Endothelial cell of umbilical vein (primary cell): ENCODE measurements at regions not wholly inside any gene's neighbourhood (a gene's known extent, or its start where the extent isn't known, plus 50 kb on each side); places are given as distances from the start of the nearest gene placed in this dataset.

Experiments used
- BruUV-seq: library from RNA; stranded (reverse); fragments of 400-500 nt; replicated peaks from 2 replicates; lab custom pipeline; 2021; lab: Mats Ljungman, UMichigan
- CTCF ChIA-PET: fragments of 300-600, 350-600 bp; sonication (Branson Sonifier 250); formaldehyde crosslinking; loops from one replicate; lab custom pipeline; 2021; ENCODE audit warnings: antibody characterized with exemption, inconsistent platforms; lab: Charles Lee
- POLR2A ChIA-PET: fragments of 300-600, 350-600 bp; sonication (Branson Sonifier 250); formaldehyde crosslinking; loops from one replicate; lab custom pipeline; 2021; ENCODE audit warnings: antibody characterized with exemption, inconsistent platforms; lab: Charles Lee
- DNase-seq: peaks from one replicate; pipeline ENCODE4 v3.0.0-alpha.2; 2011; ENCODE audit warnings: low read depth, low spot score
- FAIRE-seq: peaks from 2 replicates; lab custom pipeline; 2011; peaks lifted over from hg19 to GRCh38; lab: Jason Lieb, UNC
- H2AFZ ChIP-seq: 2 replicates; pipeline ENCODE4 v1.6.0; 2012; ENCODE audit warnings: low read depth, low read length, control low read depth, inconsistent platforms
- H3K27ac ChIP-seq: 2 replicates; pipeline ENCODE4 v1.5.1; 2011; ENCODE audit warnings: low read depth, mild to moderate bottlenecking, control low read depth, low read length, moderate library complexity; ENCODE audit not compliant: insufficient read depth
- H3K27me3 ChIP-seq, 2 experiments: 2 replicates each; pipeline versions ENCODE4 v1.6.0 to v1.6.1; 2011; ENCODE audit warnings: low read length in 2 of 2, mixed read lengths in 1 of 2; ENCODE audit not compliant: control insufficient read depth in 2 of 2, insufficient read depth in 2 of 2
- H3K36me3 ChIP-seq, 2 experiments: 2 replicates in 1 of 2; 3 replicates in 1 of 2; pipeline ENCODE4 v1.5.1; 2011; ENCODE audit warnings: low read length in 2 of 2, mild to moderate bottlenecking in 1 of 2, moderate library complexity in 1 of 2; ENCODE audit not compliant: control insufficient read depth in 2 of 2, insufficient read depth in 2 of 2; ENCODE audit errors: extremely low read depth in 1 of 2
- H3K4me1 ChIP-seq: 3 replicates; pipeline ENCODE4 v1.5.1; 2011; ENCODE audit warnings: mild to moderate bottlenecking, low read length; ENCODE audit not compliant: control insufficient read depth, insufficient read depth; ENCODE audit errors: extremely low read depth
- H3K4me2 ChIP-seq: 2 replicates; pipeline ENCODE4 v1.6.1; 2011; ENCODE audit warnings: low read length, control low read depth, mixed read lengths; ENCODE audit not compliant: insufficient read depth
- H3K4me3 ChIP-seq, 3 experiments: fragments of 200-600 bp in 1 of 3; sonication (generic), shearing (Covaris generic) in 1 of 3; replicated peaks in 1 of 3; 2 replicates each; pipeline ENCODE4 v1.5.1; 2011 to 2016; ENCODE audit warnings: control low read depth in 3 of 3, low read length in 3 of 3, mild to moderate bottlenecking in 2 of 3, inconsistent platforms in 1 of 3, low read depth in 1 of 3, moderate library complexity in 1 of 3; ENCODE audit not compliant: insufficient read depth in 1 of 3
- H3K79me2 ChIP-seq: 2 replicates; pipeline ENCODE4 v1.6.0; 2012; ENCODE audit warnings: low read length, inconsistent platforms; ENCODE audit not compliant: control insufficient read depth, insufficient read depth
- H3K9ac ChIP-seq: replicated peaks from 2 replicates; pipeline ENCODE3; 2011; ENCODE audit warnings: low read length, control low read depth; ENCODE audit not compliant: insufficient read depth; ENCODE audit errors: extremely low read depth
- H3K9me1 ChIP-seq: replicated peaks from 3 replicates; pipeline ENCODE4 v1.6.0; 2011; ENCODE audit warnings: mild to moderate bottlenecking, low read length; ENCODE audit not compliant: control insufficient read depth, insufficient read depth; ENCODE audit errors: extremely low read depth
- H3K9me3 ChIP-seq: replicated peaks from 2 replicates; pipeline ENCODE4 v1.5.1; 2012; ENCODE audit warnings: low read length, inconsistent platforms; ENCODE audit not compliant: control insufficient read depth, insufficient read depth
- H4K20me1 ChIP-seq: replicated peaks from 2 replicates; pipeline ENCODE3; 2011; ENCODE audit warnings: mild to moderate bottlenecking, low read length; ENCODE audit not compliant: control insufficient read depth, insufficient read depth; ENCODE audit errors: extremely low read depth
- CTCF ChIP-seq, 2 donors: IDR thresholded peaks; 1 replicate in 1 of 2; 2 replicates in 1 of 2; pipeline ENCODE4 v1.5.1; 2011; ENCODE audit warnings: low read length in 2 of 2, mild to moderate bottlenecking in 2 of 2, moderate library complexity in 2 of 2, control low read depth in 1 of 2, inconsistent platforms in 1 of 2, low read depth in 1 of 2; ENCODE audit not compliant: insufficient read depth in 1 of 2; ENCODE audit errors: extremely low read depth in 1 of 2
- EZH2 ChIP-seq: IDR thresholded peaks from 2 replicates; pipeline ENCODE4 v1.6.1; 2012; ENCODE audit warnings: borderline replicate concordance, low read depth, mild to moderate bottlenecking, moderate library complexity, low read length, inconsistent platforms; ENCODE audit not compliant: severe bottlenecking
- FOS ChIP-seq: IDR thresholded peaks from 2 replicates; pipeline ENCODE4 v1.6.1; 2011; ENCODE audit warnings: mild to moderate bottlenecking, low read length, moderate library complexity, borderline replicate concordance; ENCODE audit not compliant: insufficient read depth
- GATA2 ChIP-seq: IDR thresholded peaks from 2 replicates; pipeline ENCODE4 v1.7.0; 2011; ENCODE audit warnings: low read depth, mild to moderate bottlenecking, moderate library complexity, mixed read lengths, low read length; ENCODE audit not compliant: insufficient read length, insufficient read depth
- JUN ChIP-seq: IDR thresholded peaks from 2 replicates; pipeline ENCODE4 v1.6.1; 2011; ENCODE audit warnings: borderline replicate concordance, low read depth; ENCODE audit not compliant: insufficient read length, insufficient read depth
- MAX ChIP-seq: IDR thresholded peaks from 2 replicates; pipeline ENCODE4 v1.6.1; 2011; ENCODE audit not compliant: insufficient read depth, insufficient read length
- MYC ChIP-seq: IDR thresholded peaks from one replicate; pipeline ENCODE4 v1.6.1; 2011; ENCODE audit warnings: mild to moderate bottlenecking, low read depth, low read length
- POLR2A ChIP-seq: IDR thresholded peaks from 2 replicates; pipeline ENCODE4 v1.6.1; 2012; ENCODE audit warnings: low read depth, mild to moderate bottlenecking, control low read depth, low read length
- POLR2AphosphoS5 ChIP-seq: IDR thresholded peaks from 2 replicates; pipeline ENCODE4 v1.6.1; 2012; ENCODE audit warnings: low read depth, mild to moderate bottlenecking, control low read depth, low read length, moderate library complexity; ENCODE audit not compliant: insufficient read depth
- dilution Hi-C: fragments of 300-500 bp; cut with MboI; formaldehyde crosslinking; loops from one replicate; pipeline ENCODE4 v1.15.0; 2019; ENCODE audit warnings: low sequenced_read_pairs; ENCODE audit not compliant: extremely low pct_ligation_motif_present
- intact Hi-C: fragments of 100-400 bp; cut with micrococcal nuclease; formaldehyde crosslinking; loops from one replicate; pipeline ENCODE4 v1.10.0; 2022

- BruUV-seq = no TSS peak
- H3K9me3 ChIP-seq = no peaks in the 10 kb centered on the region
- FAIRE-seq (no peak), DNase-seq (no peak)
- H3K4me2 ChIP-seq = no peak overlapping the region
- H3K9me1 ChIP-seq = no peaks in the 10 kb centered on the region
- H3K27ac ChIP-seq = no peak overlapping the region
- TF ChIP-seq MYC (no peak), POLR2AphosphoS5 (no peak), GATA2 (no peak), POLR2A (no peak), MAX (no peak), JUN (no peak)
- dilution Hi-C loops (no loop called here), intact Hi-C loops (no loop called here)
- H2AFZ ChIP-seq = no peak overlapping the region
- H3K27me3 ChIP-seq = no peaks in the 10 kb centered on the region
- H3K4me1 ChIP-seq = no peaks in the 10 kb centered on the region
- CTCF ChIA-PET = no interaction called here
- H4K20me1 ChIP-seq = no peaks in the 10 kb centered on the region
- POLR2A ChIA-PET = no interaction called here
- no peaks in the 10 kb centered on the region for H3K36me3 ChIP-seq
- H3K79me2 ChIP-seq = no peaks in the 10 kb centered on the region
- no peak overlapping the region for H3K4me3 ChIP-seq
- no peak overlapping the region for H3K9ac ChIP-seq
Observed at GRCh38 chr10:118809357-118810220, 54.8 kb upstream of the CACUL1 start.

- no peaks in the 10 kb centered on the region for H3K27me3 ChIP-seq
- no peak overlapping the region for H3K4me3 ChIP-seq
- no peaks in the 10 kb centered on the region for H3K4me1 ChIP-seq
- no peaks in the 10 kb centered on the region for H3K9me1 ChIP-seq
- DNase-seq (no peak), FAIRE-seq (no peak)
- dilution Hi-C loops = no loop called here
- BruUV-seq = no TSS peak
- no peaks in the 10 kb centered on the region for H3K79me2 ChIP-seq
- no peak overlapping the region for H3K27ac ChIP-seq
- H3K9ac ChIP-seq = no peak overlapping the region
- no peaks in the 10 kb centered on the region for H3K9me3 ChIP-seq
- intact Hi-C loops = no loop called here
- no peak overlapping the region for H3K4me2 ChIP-seq
- no peak for TF ChIP-seq CTCF (IDR thresholded peaks at IDR 0.05; ENCODE audit: extremely low read depth in 1 of 2, insufficient read depth in 1 of 2, low read depth in 1 of 2, low read length in 2 of 2)
- TF ChIP-seq JUN = no peak
- no peak for TF ChIP-seq EZH2
- TF ChIP-seq GATA2 = no peak
- no peak for TF ChIP-seq POLR2AphosphoS5
- no peak for TF ChIP-seq FOS
- no peak for TF ChIP-seq MAX
- TF ChIP-seq POLR2A = no peak
- TF ChIP-seq MYC = no peak
- no peaks in the 10 kb centered on the region for H3K36me3 ChIP-seq
- ChIA-PET CTCF (no interaction called here), POLR2A (no interaction called here)
- H2AFZ ChIP-seq = no peak overlapping the region
- H4K20me1 ChIP-seq = no peaks in the 10 kb centered on the region
Observed at GRCh38 chr10:118810796-118811505, 56.2 kb upstream of the CACUL1 start.
